ENCODE measurements at regions not wholly inside any gene's neighbourhood (a gene's known extent, or its start where the extent isn't known, plus 50 kb on each side); places are given as distances from the start of the nearest gene placed in this dataset.

- no peak overlapping the region for H3K27ac ChIP-seq (ENCODE audit: low read length)
- no peaks in the 10 kb centered on the region for H3K9me3 Mint-ChIP-seq
Observed at GRCh38 chr4:3856604-3857204, 90.5 kb downstream of the ADRA2C start.

GRCh38 chr4:3857269-3857926, 91.2 kb downstream of the ADRA2C start:
- DNase-seq (no peak), ATAC-seq (no peak)
- no peaks in the 10 kb centered on the region for H3K9me3 Mint-ChIP-seq
- H3K27ac Mint-ChIP-seq: no peak overlapping the region
- peaks cover 8% of the 10 kb centered on the region for H3K27me3 ChIP-seq (ENCODE audit: control insufficient read depth, insufficient read depth, low read length)
- no peaks in the 10 kb centered on the region for H3K9me3 ChIP-seq (ENCODE audit: control insufficient read depth, insufficient read depth, low read length)
- no peak overlapping the region for H3K27ac ChIP-seq (ENCODE audit: low read length)
- intact Hi-C loops (cut with micrococcal nuclease): no loop called here
- H3K4me1 Mint-ChIP-seq: no peaks in the 10 kb centered on the region
- no peak overlapping the region for H3K4me3 ChIP-seq (ENCODE audit: low read length)
- TF ChIP-seq CTCF (IDR thresholded peaks at IDR 0.05): no peak
- no peaks in the 10 kb centered on the region for H3K4me1 ChIP-seq (ENCODE audit: control insufficient read depth, insufficient read depth, low read length)
- no peaks in the 10 kb centered on the region for H3K36me3 ChIP-seq (ENCODE audit: control insufficient read depth, insufficient read depth, low read length)
- no peak overlapping the region for H3K4me3 Mint-ChIP-seq
- 66% methylated on average over 9 of the region's 9 CpGs for WGBS (ENCODE audit: insufficient coverage)
- H3K36me3 Mint-ChIP-seq: no peaks in the 10 kb centered on the region
- H3K27me3 Mint-ChIP-seq (ENCODE audit: low read depth in 2 of 2): peaks cover 28 to 35% of the 10 kb centered on the region in 2 donors

More at GRCh38 chr4:3856604-3857204, 90.5 kb downstream of the ADRA2C start:
- Mint-ChIP-seq H3K4me1 (no peaks in the 10 kb centered on the region), H3K27ac (no peak overlapping the region), H3K27me3 (ENCODE audit: low read depth in 2 of 2) (peaks cover 32 to 35% of the 10 kb centered on the region in 2 donors), H3K4me3 (no peak overlapping the region), H3K36me3 (no peaks in the 10 kb centered on the region)
- H3K4me1 ChIP-seq (ENCODE audit: control insufficient read depth, insufficient read depth, low read length): no peaks in the 10 kb centered on the region
- 68% methylated on average over 7 of the region's 8 CpGs for WGBS (ENCODE audit: insufficient coverage)
- no peak overlapping the region for H3K4me3 ChIP-seq (ENCODE audit: low read length)
- DNase-seq: no peak
- no peaks in the 10 kb centered on the region for H3K36me3 ChIP-seq (ENCODE audit: control insufficient read depth, insufficient read depth, low read length)
- intact Hi-C loops (cut with micrococcal nuclease): no loop called here
- peaks cover 8% of the 10 kb centered on the region for H3K27me3 ChIP-seq (ENCODE audit: control insufficient read depth, insufficient read depth, low read length)
- no peak for TF ChIP-seq CTCF (IDR thresholded peaks at IDR 0.05)
- ATAC-seq: no peak
- H3K9me3 ChIP-seq (ENCODE audit: control insufficient read depth, insufficient read depth, low read length): no peaks in the 10 kb centered on the region

GRCh38 chr4:3858046-3858730, 92.0 kb downstream of the ADRA2C start:
- TF ChIP-seq CTCF (IDR thresholded peaks at IDR 0.05): no peak
- WGBS (ENCODE audit: insufficient coverage): 76% methylated on average over 6 of the region's 6 CpGs
- no peak overlapping the region for H3K4me3 ChIP-seq (ENCODE audit: low read length)
- intact Hi-C loops (cut with micrococcal nuclease): no loop called here
- no peaks in the 10 kb centered on the region for H3K4me1 ChIP-seq (ENCODE audit: control insufficient read depth, insufficient read depth, low read length)
- H3K9me3 Mint-ChIP-seq: no peaks in the 10 kb centered on the region
- H3K27me3 Mint-ChIP-seq (ENCODE audit: low read depth in 2 of 2): peaks cover 20 to 32% of the 10 kb centered on the region in 2 donors
- H3K9me3 ChIP-seq (ENCODE audit: control insufficient read depth, insufficient read depth, low read length): no peaks in the 10 kb centered on the region
- DNase-seq (no peak), ATAC-seq (no peak)
- H3K27ac ChIP-seq (ENCODE audit: low read length): no peak overlapping the region
- H3K27me3 ChIP-seq (ENCODE audit: control insufficient read depth, insufficient read depth, low read length): peaks cover 10% of the 10 kb centered on the region
- H3K36me3 Mint-ChIP-seq: no peaks in the 10 kb centered on the region
- no peaks in the 10 kb centered on the region for H3K4me1 Mint-ChIP-seq
- no peak overlapping the region for H3K27ac Mint-ChIP-seq
- H3K4me3 Mint-ChIP-seq: no peak overlapping the region
- no peaks in the 10 kb centered on the region for H3K36me3 ChIP-seq (ENCODE audit: control insufficient read depth, insufficient read depth, low read length)
